Tibial artery (tissue), 4 donors: ENCODE measurements at regions not wholly inside any gene's neighbourhood (a gene's known extent, or its start where the extent isn't known, plus 50 kb on each side); places are given as distances from the start of the nearest gene placed in this dataset.
A peak's percentile ranks its signal among the peaks of the same experiment; 100 is the strongest.
"Not testable (repeated sequence)": the region's sequence is repeated elsewhere in the genome, so short reads cannot be mapped to it uniquely, and the experiment has no call there.

Experiments used
- DNase-seq, 2 donors: peaks; one replicate each; pipeline ENCODE4 v3.0.0-alpha.2; 2019
- H3K27ac ChIP-seq, 2 donors: fragments of 200-600 bp; sonication (generic) in 1 of 2; 1 replicate in 1 of 2; 2 replicates in 1 of 2; pipeline ENCODE4 v1.5.1; 2018 to 2019; ENCODE audit warnings: mild to moderate bottlenecking in 1 of 2
- H3K27me3 ChIP-seq, 2 donors: fragments of 200-600 bp; sonication (generic) in 1 of 2; one replicate each; pipeline versions ENCODE4 v1.5.1 to v1.6.0; 2016 to 2019
- H3K36me3 ChIP-seq, 3 donors: fragments of 200-600 bp; sonication (generic) in 2 of 3; one replicate each; pipeline ENCODE4 v1.5.1; 2016 to 2019; ENCODE audit warnings: mild to moderate bottlenecking in 2 of 3
- H3K4me1 ChIP-seq, 4 donors: fragments of 200-600 bp; sonication (generic) in 2 of 4; 1 replicate in 3 of 4; 2 replicates in 1 of 4; pipeline ENCODE4 v1.5.1; 2016 to 2019
- H3K4me3 ChIP-seq, 2 donors: fragments of 200-600 bp; sonication (generic) in 1 of 2; 1 replicate in 1 of 2; 2 replicates in 1 of 2; pipeline ENCODE4 v1.5.1; 2018 to 2019; ENCODE audit warnings: mild to moderate bottlenecking in 2 of 2
- H3K9me3 ChIP-seq, 3 donors: fragments of 200-600 bp; sonication (generic) in 1 of 3; one replicate each; pipeline ENCODE4 v1.5.1; 2016 to 2019
- CTCF ChIP-seq, 2 experiments: fragments of 200-600 bp in 1 of 2; fragments of 450-650 bp in 1 of 2; IDR thresholded peaks; one replicate each; pipeline ENCODE4 v1.5.1; 2017 to 2019; ENCODE audit warnings: antibody characterized with exemption in 2 of 2, mild to moderate bottlenecking in 1 of 2, moderate library complexity in 1 of 2
- intact Hi-C: fragments of 100-400 bp; cut with DNase I; formaldehyde crosslinking; loops from one replicate; pipeline ENCODE4 v1.15.0; 2023; ENCODE audit warnings: low total_unique reads

- DNase-seq = no peak
- intact Hi-C loops = no loop called here
- no peak for TF ChIP-seq CTCF (IDR thresholded peaks at IDR 0.05)
- H3K27ac ChIP-seq = no peak overlapping the region
- peaks cover 0 to 14% (median 0%) of the 10 kb centered on the region in 4 donors for H3K4me1 ChIP-seq
- H3K4me3 ChIP-seq = no peak overlapping the region
- H3K27me3 ChIP-seq = no peaks in the 10 kb centered on the region
- H3K9me3 ChIP-seq = no peaks in the 10 kb centered on the region
- H3K36me3 ChIP-seq = no peaks in the 10 kb centered on the region
Measured at GRCh38 chr7:42642699-42643098, 269.2 kb downstream of the C7orf25 start.

DNA sequence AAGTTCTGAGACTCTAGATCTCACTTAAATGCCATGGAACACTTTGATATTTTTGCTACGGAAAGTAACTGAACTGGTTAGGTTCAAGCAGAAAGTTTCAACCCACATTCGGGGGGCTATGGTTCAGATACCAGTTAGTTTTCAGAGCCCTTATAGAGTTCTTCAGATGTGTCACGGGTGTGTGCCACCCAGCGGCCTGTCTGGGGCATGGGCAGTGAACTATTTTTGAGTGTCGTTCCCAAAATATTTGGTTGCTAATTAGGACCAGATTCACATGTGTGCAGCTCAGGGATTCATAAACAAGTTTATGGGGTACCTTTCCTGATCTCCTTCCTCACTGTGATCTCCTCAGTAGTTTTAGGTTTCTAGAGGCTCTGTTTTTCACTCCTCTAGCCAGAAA is 271.9 kb downstream of the C7orf25 start:
- intact Hi-C loops = no loop called here
- Histone ChIP-seq H3K36me3 (no peaks in the 10 kb centered on the region), H3K27me3 (no peaks in the 10 kb centered on the region), H3K4me1 (peaks cover 0 to 14% (median 0%) of the 10 kb centered on the region in 4 donors), H3K9me3 (no peaks in the 10 kb centered on the region), H3K27ac (no peak overlapping the region), H3K4me3 (no peak overlapping the region)
- no peak for DNase-seq
- TF ChIP-seq CTCF (IDR thresholded peaks at IDR 0.05) = no peak

GRCh38 chr7:42636380-42636779 is 275.5 kb downstream of the C7orf25 start:
- H3K27me3 ChIP-seq, H3K4me3 ChIP-seq, H3K9me3 ChIP-seq, DNase-seq, H3K36me3 ChIP-seq, intact Hi-C loops, H3K27ac ChIP-seq: not testable (repeated sequence)
- peaks cover 0 to 14% (median 0%) of the 10 kb centered on the region in 4 donors for H3K4me1 ChIP-seq

- peaks cover 0 to 30% (median 14%) of the 10 kb centered on the region in 4 donors for H3K4me1 ChIP-seq
- no peaks in the 10 kb centered on the region for H3K27me3 ChIP-seq
- no peak for TF ChIP-seq CTCF (IDR thresholded peaks at IDR 0.05)
- H3K27ac ChIP-seq = peak overlapping the region; percentile 9 to 36
- no peak overlapping the region for H3K4me3 ChIP-seq
- DNase-seq = no peak
- no peaks in the 10 kb centered on the region for H3K9me3 ChIP-seq
- H3K36me3 ChIP-seq = no peaks in the 10 kb centered on the region
- intact Hi-C loops = no loop called here
Measured at GRCh38 chr7:42628054-42628453, 283.8 kb downstream of the C7orf25 start.

- intact Hi-C loops = no loop called here
- Histone ChIP-seq H3K27ac (peak overlapping the region in 1 of 2 donors; percentile 36), H3K9me3 (no peaks in the 10 kb centered on the region), H3K36me3 (no peaks in the 10 kb centered on the region), H3K4me3 (no peak overlapping the region), H3K4me1 (peaks cover 0 to 30% (median 14%) of the 10 kb centered on the region in 4 donors), H3K27me3 (no peaks in the 10 kb centered on the region)
- no peak for DNase-seq
- no peak for TF ChIP-seq CTCF (IDR thresholded peaks at IDR 0.05)
Measured at GRCh38 chr7:42627626-42628025, 284.2 kb downstream of the C7orf25 start.

DNA sequence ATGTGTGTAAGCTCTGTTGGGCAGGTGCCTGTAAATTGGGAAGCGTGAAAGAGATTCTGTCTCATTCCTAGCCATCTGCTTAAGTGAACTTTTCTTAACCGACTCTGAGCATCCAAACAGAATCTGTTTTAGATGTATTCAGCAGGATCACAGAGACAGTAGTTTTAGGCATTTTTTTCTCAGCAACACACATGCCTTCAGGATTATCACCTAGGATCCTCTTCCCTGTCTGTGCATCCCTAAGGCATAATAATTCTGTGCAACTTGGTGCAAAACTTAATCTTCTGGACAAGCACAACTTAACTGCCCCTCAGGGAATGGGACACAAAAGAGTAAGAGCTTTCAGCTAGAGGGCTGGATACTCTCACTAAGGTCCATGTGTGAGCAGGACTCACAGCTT is 284.8 kb downstream of the C7orf25 start:
- no peak for DNase-seq
- H3K9me3 ChIP-seq = no peaks in the 10 kb centered on the region
- TF ChIP-seq CTCF (IDR thresholded peaks at IDR 0.05) = no peak

More for the DNA sequence above, 284.8 kb downstream of the C7orf25 start:
- H3K36me3 ChIP-seq = no peaks in the 10 kb centered on the region
- H3K27ac ChIP-seq = peak overlapping the region in 1 of 2 donors; percentile 36
- intact Hi-C loops = no loop called here
- peaks cover 0 to 31% (median 14%) of the 10 kb centered on the region in 4 donors for H3K4me1 ChIP-seq
- H3K27me3 ChIP-seq = no peaks in the 10 kb centered on the region
- H3K4me3 ChIP-seq = no peak overlapping the region
